HCT116 (cell line): ENCODE measurements at regions not wholly inside any gene's neighbourhood (a gene's known extent, or its start where the extent isn't known, plus 50 kb on each side); places are given as distances from the start of the nearest gene placed in this dataset.

Experiments used
- ATF3 ChIP-seq: IDR thresholded peaks from 2 replicates; pipeline ENCODE4 v1.6.1; 2012
- CBX3 ChIP-seq: IDR thresholded peaks from 2 replicates; pipeline ENCODE4 v1.6.1; 2012; ENCODE audit warnings: low read depth
- CEBPB ChIP-seq: IDR thresholded peaks from 2 replicates; pipeline ENCODE4 v1.6.1; 2012; ENCODE audit warnings: low read depth
- EZH2phosphoT487 ChIP-seq: fragments of 200-600 bp; IDR thresholded peaks from 2 replicates; pipeline ENCODE4 v1.6.1; 2018; ENCODE audit warnings: antibody characterized with exemption, borderline replicate concordance
- FOSL1 ChIP-seq: IDR thresholded peaks from 2 replicates; pipeline ENCODE4 v1.6.1; 2012; ENCODE audit warnings: low read depth
- POLR2A ChIP-seq: IDR thresholded peaks from 2 replicates; pipeline ENCODE4 v1.7.0; 2011; ENCODE audit warnings: borderline replicate concordance; ENCODE audit not compliant: insufficient read depth, insufficient read length; ENCODE audit errors: extremely low read depth
- POLR2AphosphoS5 ChIP-seq: IDR thresholded peaks from 2 replicates; pipeline ENCODE4 v1.6.1; 2011; ENCODE audit warnings: mild to moderate bottlenecking, low read depth, low read length, moderate library complexity
- RAD21 ChIP-seq: IDR thresholded peaks from 2 replicates; pipeline ENCODE4 v1.6.1; 2012; ENCODE audit warnings: low read depth, mild to moderate bottlenecking
- SIN3A ChIP-seq: IDR thresholded peaks from 2 replicates; pipeline ENCODE4 v1.6.1; 2012; ENCODE audit warnings: low read depth
- SP1 ChIP-seq: IDR thresholded peaks from 2 replicates; pipeline ENCODE4 v1.6.1; 2012; ENCODE audit warnings: low read depth
- SRF ChIP-seq: IDR thresholded peaks from 2 replicates; pipeline ENCODE4 v1.6.1; 2012; ENCODE audit warnings: low read depth
- ZNF274 ChIP-seq: fragments of 200-500 bp; sonication (Bioruptor generic); IDR thresholded peaks from 2 replicates; pipeline ENCODE4 v1.6.1; 2014; ENCODE audit warnings: mild to moderate bottlenecking, low read depth, low read length, inconsistent platforms
- TF ChIP-seq, protein P1 (sequence below), 3 experiments: fragments of 200-600 bp in 1 of 3; sonication (generic) in 1 of 3; IDR thresholded peaks in 2 of 3; conservative IDR thresholded peaks in 1 of 3; 2 replicates each; pipeline ENCODE4 v1.5.1; 2012 to 2017; ENCODE audit warnings: low read depth in 2 of 3, low read length in 2 of 3, antibody characterized with exemption in 1 of 3, borderline replicate concordance in 1 of 3, control low read depth in 1 of 3, mild to moderate bottlenecking in 1 of 3, mixed read lengths in 1 of 3, mixed run types in 1 of 3, moderate library complexity in 1 of 3; ENCODE audit not compliant: insufficient read depth in 1 of 3
- TF ChIP-seq, protein P2 (sequence below): IDR thresholded peaks from 2 replicates; pipeline ENCODE4 v1.6.1; 2012

DNA sequence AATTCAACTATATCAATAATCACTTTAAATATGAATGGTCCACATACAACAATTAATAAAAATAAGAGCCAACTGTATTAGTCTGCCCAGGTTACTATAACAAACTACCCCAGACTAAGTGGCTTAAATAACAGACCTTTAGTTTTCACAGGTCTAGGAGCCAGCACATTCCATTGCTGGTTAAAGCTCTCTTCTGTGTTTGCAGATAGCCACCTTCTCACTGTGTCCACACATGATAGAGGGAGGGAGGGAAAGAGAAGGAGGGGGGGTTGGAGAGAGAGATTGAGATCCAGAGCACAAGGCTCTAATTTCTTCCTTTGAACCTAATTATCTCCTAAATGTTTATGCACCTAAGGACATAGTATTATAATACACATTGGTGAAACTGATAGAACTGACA lies 267.8 kb upstream of the NXPH2 start:
- no peak for TF ChIP-seq EZH2phosphoT487
- TF ChIP-seq POLR2AphosphoS5: no peak
- TF ChIP-seq, protein P1, sequence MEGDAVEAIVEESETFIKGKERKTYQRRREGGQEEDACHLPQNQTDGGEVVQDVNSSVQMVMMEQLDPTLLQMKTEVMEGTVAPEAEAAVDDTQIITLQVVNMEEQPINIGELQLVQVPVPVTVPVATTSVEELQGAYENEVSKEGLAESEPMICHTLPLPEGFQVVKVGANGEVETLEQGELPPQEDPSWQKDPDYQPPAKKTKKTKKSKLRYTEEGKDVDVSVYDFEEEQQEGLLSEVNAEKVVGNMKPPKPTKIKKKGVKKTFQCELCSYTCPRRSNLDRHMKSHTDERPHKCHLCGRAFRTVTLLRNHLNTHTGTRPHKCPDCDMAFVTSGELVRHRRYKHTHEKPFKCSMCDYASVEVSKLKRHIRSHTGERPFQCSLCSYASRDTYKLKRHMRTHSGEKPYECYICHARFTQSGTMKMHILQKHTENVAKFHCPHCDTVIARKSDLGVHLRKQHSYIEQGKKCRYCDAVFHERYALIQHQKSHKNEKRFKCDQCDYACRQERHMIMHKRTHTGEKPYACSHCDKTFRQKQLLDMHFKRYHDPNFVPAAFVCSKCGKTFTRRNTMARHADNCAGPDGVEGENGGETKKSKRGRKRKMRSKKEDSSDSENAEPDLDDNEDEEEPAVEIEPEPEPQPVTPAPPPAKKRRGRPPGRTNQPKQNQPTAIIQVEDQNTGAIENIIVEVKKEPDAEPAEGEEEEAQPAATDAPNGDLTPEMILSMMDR (IDR thresholded peaks at IDR 0.05 in 2 of 3, conservative IDR thresholded peaks at IDR 0.05 in 1 of 3; ENCODE audit: borderline replicate concordance in 1 of 3, insufficient read depth in 1 of 3, low read depth in 2 of 3, low read length in 2 of 3): no peak
- no peak for TF ChIP-seq RAD21
- TF ChIP-seq FOSL1: no peak
- no peak for TF ChIP-seq CBX3
- no peak for TF ChIP-seq CEBPB
- TF ChIP-seq ATF3: no peak
- no peak for TF ChIP-seq SP1
- TF ChIP-seq ZNF274: no peak
- TF ChIP-seq POLR2A: no peak
- TF ChIP-seq, protein P2, sequence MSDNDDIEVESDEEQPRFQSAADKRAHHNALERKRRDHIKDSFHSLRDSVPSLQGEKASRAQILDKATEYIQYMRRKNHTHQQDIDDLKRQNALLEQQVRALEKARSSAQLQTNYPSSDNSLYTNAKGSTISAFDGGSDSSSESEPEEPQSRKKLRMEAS: no peak
- TF ChIP-seq SRF: no peak
- no peak for TF ChIP-seq SIN3A
